GM19468 (cell line): ENCODE measurements at regions not wholly inside any gene's neighbourhood (a gene's known extent, or its start where the extent isn't known, plus 50 kb on each side); places are given as distances from the start of the nearest gene placed in this dataset.
"Not testable (repeated sequence)": the region's sequence is repeated elsewhere in the genome, so short reads cannot be mapped to it uniquely, and the experiment has no call there.

Source experiments
- ATAC-seq: cut with Tn5 transposase; IDR thresholded peaks from one replicate; pipeline ENCODE4 v1.9.1; 2021; ENCODE audit warnings: mild to moderate bottlenecking, moderate library complexity, moderate number of reproducible peaks; ENCODE audit not compliant: unreplicated experiment; ENCODE audit errors: extremely low read depth

GRCh38 chr17:15802917-15803316 lies 70.8 kb downstream of the TBC1D26 start:
- not testable (repeated sequence) for ATAC-seq

DNA sequence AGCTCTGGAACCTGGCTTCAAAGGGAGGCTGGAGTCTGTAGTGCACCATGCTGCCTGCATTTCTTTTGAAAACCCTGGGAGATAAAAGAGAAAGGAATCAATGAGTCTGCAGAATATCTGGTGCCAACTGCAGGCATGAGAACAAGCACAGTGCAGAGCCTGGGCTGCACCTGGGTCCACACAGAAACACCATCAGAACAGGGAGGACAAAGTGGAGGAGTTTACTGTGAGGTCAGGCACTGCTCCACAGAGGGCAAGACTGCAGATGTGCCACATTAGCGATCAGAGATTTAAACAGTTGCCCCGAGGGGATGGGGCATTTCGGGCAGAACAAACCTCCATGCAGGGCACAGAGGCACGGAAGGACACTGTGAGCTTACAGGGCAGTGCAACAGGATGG lies 74.7 kb downstream of the TBC1D26 start:
- not testable (repeated sequence) for ATAC-seq

- not testable (repeated sequence) for ATAC-seq
Measured at GRCh38 chr17:15813388-15813787, 81.3 kb downstream of the TBC1D26 start.

DNA sequence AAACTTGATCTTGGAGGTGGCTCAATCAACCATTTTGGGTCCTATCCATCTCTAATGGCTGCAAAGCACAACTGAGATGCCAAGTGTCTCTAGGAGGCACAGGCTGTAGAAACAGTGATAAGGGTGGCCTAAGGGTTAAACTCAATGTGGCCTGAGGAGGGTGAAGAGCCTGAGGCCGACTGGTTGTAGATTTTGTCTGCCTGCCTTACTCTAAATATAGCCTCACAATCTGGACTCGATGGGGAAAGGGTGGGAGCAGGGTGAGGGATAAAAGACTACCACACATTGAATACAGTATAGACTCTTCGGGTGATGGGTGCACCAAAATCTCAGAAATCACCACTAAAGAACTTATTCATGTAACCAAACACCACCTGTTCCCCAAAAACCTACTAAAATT lies 81.9 kb downstream of the TBC1D26 start:
- ATAC-seq: not testable (repeated sequence)

DNA sequence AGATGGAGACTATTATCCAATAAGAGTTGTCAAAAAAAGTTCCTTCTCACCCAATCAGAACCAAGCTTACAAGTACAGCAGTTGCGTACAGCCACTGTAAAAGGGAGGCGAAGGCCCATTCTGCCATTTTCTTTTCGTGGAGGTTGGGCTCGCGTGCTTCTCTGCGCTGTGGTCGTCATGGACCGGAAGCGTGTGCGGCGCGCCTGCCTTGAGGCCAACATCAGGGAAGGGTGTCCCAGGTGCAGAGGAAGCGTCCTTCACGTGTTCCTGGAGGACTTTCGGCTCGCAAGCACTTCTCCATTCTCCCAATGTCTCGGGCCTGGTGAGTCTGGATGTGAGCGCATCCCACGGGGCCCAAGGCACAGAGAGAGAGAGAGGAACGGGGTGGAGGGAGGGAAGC lies 85.8 kb downstream of the TBC1D26 start:
- ATAC-seq: not testable (repeated sequence)

DNA sequence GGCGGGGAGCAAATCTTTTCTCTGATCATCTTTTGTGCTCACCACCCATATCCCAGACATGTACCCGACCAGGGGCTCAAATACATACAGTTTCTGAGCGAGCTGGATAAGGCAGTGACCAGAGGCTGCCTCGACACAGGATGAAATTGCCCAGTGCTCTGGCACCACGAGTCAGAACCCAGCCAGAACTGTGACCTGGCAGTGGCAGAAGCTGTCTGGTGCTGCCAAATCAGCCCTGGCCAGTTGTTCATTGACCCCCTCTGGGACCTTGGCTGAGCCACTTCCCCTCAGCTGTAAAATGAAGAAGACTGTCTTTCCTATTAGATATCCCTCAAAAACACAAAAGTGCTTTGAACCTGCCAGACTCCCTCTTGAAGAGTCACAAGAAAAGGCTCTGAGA lies 90.2 kb downstream of the TBC1D26 start:
- not testable (repeated sequence) for ATAC-seq

GRCh38 chr17:15828727-15829314 lies 96.7 kb downstream of the TBC1D26 start:
- not testable (repeated sequence) for ATAC-seq

DNA sequence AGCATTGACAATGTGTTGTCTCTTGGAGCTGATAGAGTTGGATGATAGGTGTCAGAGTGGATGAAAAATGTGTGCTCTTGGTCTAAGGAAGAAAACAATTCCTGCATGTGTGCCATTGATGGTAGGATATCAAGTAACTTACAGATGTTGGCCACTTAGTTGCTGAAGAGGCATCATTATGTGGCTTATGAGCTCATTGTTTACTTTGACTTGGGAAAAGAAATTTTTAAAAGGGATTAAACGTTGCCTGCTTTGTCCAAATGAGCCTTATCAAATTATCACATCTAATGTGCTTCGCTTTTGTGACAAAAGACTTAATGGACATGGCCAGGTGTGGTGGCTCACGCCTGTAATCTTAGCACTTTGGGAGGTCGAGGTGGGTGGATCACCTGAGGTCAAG lies 98.1 kb downstream of the TBC1D26 start:
- not testable (repeated sequence) for ATAC-seq

GRCh38 chr17:15831182-15831581 lies 99.1 kb downstream of the TBC1D26 start:
- peak; percentile 51 for ATAC-seq

DNA sequence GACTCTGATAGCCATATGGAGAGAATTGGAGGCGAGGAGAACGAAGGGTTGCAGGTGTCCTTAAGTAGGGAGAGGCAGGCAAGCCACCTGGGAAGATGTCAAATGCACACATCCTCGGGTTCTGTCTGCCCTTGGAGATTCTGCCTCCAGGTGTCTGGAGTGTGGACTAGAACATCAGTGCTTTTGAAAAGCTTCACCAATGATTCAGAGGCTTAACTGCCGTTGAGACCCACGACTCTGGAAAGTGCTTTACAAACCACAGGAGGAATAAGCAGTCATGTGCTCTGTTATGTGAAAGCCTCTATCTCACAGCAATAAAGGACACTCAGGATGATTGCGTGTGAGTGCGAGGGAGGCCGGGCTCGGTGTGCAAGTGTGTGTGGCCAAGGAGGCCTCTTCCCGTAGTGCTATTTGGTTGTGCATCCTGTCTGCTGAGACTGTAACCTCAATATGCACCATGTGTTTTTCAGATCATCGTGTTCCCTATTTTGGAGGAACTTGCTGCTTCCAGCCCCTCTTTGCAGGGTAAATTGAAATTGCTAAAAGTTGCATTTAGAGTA lies 100.9 kb downstream of the TBC1D26 start:
- not testable (repeated sequence) for ATAC-seq

- not testable (repeated sequence) for ATAC-seq
Measured at GRCh38 chr17:15833890-15834289, 101.8 kb downstream of the TBC1D26 start.

DNA sequence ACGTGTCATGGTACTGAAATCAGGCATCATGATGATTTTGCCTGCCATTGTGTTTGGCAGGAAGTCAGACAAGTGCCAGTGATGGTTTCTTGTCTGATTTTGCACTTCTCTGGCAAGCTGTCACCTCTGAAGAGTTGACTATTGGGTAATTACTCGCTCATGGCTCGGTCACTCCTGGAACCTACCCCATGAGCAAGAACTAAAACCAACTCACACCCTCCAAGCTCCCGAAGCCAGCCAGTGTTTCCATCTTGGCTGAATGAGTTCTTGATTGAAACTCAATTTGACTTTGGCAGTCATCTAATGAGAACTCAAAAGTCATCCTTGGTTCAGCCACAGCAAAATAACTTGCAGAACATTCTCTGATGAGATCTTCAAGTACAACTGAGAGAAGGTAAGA lies 103.4 kb downstream of the TBC1D26 start:
- not testable (repeated sequence) for ATAC-seq

- not testable (repeated sequence) for ATAC-seq
Measured at GRCh38 chr17:15836249-15836982, 104.3 kb downstream of the TBC1D26 start.

DNA sequence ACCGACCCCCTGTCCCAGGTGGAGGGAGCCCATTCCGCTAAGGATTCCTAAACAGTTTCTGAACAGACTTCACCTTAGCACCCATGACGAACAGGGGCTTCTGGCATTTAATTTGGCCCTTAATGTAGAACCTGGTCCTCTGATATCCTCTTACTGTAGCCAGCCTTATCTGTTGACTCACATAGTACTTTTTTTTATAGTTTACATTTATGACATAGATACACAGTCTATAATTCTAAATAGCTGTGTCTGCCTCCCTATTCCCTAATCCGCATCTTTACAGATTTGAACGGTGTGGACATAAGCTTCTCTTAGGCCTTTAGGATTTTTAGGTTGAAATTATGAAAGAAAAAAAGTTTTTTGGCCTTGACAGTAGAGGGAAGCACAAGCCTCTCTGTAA lies 104.9 kb downstream of the TBC1D26 start:
- not testable (repeated sequence) for ATAC-seq

- not testable (repeated sequence) for ATAC-seq
Measured at GRCh38 chr17:15847447-15848229, 97.3 kb upstream of the ADORA2B start.

GRCh38 chr17:15849054-15849453 lies 95.9 kb upstream of the ADORA2B start:
- not testable (repeated sequence) for ATAC-seq

DNA sequence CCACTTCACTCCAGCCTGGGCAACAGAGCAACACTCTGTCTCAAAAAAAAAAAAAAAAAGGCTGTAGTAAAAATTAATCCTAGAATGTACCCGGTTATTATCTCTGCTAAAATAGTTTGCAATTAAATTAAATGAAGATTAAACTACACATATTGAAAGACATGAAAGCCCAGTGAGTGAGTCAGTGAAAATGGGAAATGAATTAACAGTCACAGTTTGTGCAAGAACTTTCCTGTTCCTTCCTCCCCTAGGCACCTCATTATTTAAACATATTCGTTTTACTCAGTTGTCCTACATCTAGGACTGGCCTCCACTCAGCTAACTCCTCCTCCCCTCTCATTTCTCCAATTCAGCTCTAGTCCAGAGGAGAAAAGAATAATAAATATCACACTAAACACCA lies 94.9 kb upstream of the ADORA2B start:
- not testable (repeated sequence) for ATAC-seq

DNA sequence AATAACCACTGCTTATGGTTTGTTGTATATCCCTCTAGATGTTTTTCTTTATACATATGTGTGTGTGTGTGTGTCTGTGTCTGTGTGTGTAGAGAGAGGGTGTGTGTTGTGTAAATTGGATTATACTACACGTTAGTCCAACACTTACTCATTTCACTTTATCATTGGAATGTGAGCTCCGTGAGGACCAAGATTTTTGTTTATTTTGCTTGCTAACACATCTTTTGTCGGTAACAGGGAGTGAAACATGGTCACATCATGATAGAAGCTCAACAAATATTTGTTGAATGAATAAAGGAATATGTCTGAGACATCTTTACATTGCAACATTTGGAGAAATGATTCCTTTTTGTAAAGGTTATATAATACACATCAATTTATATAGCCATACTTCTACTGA lies 94.2 kb upstream of the ADORA2B start:
- not testable (repeated sequence) for ATAC-seq

DNA sequence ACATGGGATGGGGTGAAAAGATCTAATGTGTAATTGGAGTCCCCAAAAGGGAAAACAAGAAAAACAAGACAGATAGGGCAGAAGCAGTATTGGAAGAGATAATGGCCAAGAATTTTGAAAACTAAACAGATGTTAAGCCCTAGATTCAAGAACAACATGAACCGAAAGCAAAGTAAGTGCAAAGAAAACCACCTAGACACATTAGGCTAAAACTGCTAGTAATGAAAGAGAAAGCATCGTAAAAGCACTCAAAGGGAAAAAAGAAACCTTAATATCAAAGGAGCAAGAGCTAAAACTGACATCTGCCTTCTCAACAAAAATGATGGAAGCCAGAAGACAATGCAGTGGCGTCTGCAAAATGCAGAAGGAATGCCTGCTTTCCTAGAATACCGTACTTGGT lies 92.1 kb upstream of the ADORA2B start:
- ATAC-seq: not testable (repeated sequence)

DNA sequence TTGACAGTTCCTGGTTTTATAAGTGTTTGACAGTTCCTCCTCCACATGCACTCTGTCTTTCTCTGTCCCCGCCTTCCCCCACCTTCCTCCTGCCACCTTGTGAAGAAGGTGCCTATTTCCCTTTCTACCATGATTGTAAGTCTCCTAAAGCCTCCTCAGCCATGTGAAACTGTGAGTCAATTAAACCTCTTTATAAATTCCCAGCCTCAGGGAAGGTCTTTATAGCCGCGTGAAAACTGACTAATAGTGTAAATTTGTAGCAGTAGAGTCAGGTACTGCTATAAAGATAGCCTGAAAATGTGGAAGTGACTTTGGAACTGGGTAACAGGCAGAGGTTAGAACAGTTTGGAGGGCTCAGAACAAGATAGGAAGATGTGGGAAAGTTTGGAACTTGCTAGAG lies 88.7 kb upstream of the ADORA2B start:
- not testable (repeated sequence) for ATAC-seq

GRCh38 chr17:15856745-15857144 lies 88.2 kb upstream of the ADORA2B start:
- ATAC-seq: not testable (repeated sequence)
